ENCODE measurements at regions not wholly inside any gene's neighbourhood (a gene's known extent, or its start where the extent isn't known, plus 50 kb on each side); places are given as distances from the start of the nearest gene placed in this dataset.

DNA sequence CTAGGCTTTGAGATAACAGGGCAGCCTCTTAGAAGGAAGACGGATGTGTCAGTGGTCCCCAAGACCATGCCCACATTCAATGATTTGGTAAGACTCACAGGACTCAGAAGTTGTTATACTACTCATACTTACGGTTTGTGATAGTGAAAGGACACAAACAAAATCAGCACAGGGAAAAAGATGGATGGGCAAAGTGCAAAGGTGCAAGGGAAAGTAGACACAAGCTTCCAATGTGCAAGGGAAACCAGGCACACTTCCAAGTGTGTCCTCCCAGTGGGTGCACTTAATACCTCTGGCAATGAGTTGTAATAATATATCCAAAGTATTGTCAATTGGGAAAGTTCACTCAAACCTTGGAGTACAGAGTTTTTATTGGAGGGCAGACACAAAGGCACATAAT lies 53.8 kb upstream of the VCX start:
- FAIRE-seq: no peak
- DNase-seq (ENCODE audit: low spot score in 2 of 2): no peak

DNA sequence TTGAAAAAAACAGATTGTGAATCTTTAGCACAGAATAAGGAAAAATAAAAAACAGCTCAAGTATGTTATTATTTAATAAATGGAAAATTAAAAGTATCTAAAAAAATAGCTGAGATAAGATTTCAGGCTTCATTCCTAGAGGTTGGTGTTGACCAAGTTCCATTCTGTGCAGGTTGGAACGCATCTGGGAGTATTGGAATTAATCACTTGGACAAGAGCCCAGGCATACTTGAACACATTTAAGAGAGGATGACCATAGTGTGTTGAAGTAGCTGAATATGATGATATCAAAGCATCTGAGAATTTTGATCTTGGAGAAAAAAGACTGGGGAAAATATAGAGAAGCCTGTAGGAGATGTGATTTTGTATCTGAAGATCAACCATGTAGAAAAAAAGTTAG lies 54.6 kb upstream of the VCX start:
- no peak for DNase-seq (ENCODE audit: low spot score in 2 of 2)
- FAIRE-seq: no peak

DNA sequence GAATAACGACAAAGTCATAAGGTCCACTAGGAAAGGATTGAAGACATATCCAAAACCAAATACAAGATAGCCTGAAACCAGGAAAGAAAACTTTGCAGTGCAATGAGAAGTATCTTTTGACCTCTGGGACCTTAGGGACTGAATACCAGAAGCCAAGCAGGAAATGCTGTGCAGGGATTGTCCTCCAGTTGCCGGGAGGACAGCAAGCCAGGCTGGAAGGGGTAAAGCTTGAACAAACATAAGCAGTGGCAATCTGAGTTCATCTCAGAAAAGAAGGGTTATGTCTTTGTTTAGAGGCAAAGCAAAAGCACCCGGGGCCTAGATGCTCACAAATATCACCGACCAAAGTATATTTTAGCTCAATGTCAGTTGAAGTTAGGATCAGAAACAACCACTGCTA lies 55.3 kb upstream of the VCX start:
- FAIRE-seq (no peak), DNase-seq (ENCODE audit: low spot score in 2 of 2) (no peak)

DNA sequence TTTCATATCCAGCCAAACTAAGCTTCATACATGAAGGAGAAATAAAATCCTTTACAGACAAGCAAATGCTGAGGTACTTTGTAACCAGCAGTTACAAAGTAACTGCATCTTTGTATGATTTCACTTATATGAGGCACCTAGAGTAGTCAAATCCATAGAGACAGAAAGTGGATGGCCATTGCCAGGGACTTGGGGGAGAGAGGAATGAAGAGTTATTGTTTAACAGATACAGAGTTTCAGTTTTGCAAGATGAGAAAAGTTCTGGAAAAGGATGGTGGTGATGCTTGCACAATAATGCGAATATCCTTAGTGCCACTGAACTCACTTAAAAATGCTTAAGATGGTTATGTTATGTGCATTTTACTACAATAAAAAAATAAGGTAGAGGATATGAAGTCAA lies 58.4 kb upstream of the VCX start:
- no peak for DNase-seq (ENCODE audit: low spot score in 2 of 2)

DNA sequence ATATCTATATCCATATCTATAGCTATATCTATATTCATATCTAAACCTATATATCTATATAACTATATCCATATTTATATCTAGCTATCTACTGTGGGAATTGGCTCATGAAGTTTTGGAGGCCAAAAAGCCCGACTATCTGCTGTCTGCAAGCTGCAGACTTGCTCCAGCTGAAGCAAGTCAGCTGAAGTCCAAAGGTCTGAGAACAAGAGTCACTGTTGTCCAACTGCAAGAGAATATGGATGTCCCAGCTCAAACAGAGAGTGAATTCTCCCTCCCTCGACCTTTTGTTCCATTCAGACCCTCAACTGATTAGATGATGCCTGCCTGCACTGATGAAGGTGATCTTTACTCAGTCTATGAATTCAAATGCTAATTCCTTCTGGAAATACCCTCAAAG lies 63.3 kb upstream of the VCX start:
- DNase-seq (ENCODE audit: low spot score in 2 of 2): no peak
- no peak for FAIRE-seq

More for the DNA sequence above, 58.4 kb upstream of the VCX start:
- no peak for FAIRE-seq

DNA sequence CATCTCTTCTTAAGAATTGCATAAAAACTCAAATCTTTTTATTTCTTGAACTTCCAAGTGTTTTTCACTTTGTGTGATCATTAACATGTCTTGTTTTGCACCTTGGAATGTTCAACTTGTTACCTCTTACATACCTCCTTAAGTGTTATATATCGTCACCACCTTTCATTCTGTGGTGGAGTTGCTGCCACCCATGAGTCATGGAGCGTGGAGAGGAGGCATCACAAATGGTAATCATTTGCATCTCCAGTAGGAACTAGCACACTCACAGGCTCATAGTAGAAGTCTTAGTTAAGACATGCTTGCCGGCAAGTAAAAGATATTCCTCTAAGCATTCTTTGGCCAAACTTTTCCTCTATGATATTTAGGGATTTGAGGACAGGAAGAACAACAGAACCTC lies 67.0 kb upstream of the VCX start:
- no peak for FAIRE-seq
- no peak for DNase-seq (ENCODE audit: low spot score in 2 of 2)

DNA sequence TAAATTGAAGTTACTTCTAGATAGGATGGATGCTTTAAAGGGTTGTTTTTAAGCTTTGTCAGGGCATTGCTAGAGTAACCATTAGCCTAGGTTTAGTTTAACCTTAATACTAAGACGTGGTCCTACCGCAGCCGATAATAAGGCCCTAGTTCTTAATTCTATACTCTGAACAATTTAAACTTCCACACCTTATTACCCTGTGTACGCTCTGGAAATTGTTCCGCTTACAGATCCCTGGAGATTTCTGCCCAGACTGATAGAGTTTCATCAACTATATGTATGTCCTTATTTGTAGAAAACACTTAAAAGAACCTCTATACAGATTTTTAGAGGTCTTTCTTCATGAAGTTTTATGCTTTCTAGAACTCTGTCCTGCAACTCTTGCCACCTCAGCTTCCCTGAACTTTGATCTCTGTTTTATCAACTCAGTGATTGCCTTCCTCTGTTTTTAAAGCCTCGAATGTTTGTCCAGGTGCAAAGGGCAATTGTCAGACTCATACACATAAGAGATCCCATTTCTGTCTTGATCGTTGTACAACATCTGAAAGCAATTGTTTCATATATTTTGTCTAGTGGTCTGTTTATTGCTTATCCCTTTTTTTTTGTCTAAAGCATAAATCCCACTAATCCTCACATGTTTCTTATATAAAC lies 71.1 kb upstream of the VCX start:
- FAIRE-seq (no peak), DNase-seq (ENCODE audit: low spot score in 2 of 2) (no peak)

DNA sequence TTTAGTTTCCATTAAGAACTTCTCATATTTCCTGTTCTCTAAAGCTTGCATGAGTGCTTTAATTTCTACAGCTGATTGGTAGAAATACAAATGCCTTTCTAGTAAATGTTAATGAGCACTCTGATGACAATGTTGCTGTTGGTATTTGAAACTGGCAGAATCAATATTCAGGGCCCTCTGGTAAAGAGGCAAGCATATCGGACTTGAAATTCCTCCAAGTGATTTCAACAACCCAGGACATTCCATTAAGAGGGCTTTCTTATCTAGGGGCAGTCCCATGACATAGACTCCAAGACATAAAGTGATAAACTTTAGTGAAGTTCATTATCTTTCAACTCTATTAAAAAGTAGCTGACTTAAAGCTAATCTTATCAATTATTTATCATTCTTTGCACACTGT lies 83.1 kb upstream of the VCX start:
- no peak for FAIRE-seq
- no peak for DNase-seq (ENCODE audit: low spot score in 2 of 2)

DNA sequence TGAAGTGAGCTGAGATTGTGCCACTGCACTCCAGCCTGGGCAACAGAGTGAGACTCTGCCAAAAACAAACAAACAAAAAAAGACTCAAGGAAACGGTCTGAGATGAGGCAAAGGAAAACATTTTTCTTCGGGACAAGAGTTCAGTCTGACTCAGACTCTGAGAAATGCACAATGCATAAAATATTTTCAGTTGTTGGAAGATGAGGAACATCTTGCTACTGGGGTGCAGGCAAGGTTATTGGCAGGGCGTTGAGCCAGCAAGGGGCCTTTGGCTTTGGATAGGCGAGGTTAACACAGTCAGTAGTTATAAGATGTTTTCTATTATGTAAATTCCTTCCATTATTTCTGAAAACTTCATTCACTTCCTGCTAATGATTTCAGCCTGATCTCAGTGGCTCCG lies 96.1 kb upstream of the VCX start:
- DNase-seq (ENCODE audit: low spot score in 2 of 2) (no peak), FAIRE-seq (no peak)

DNA sequence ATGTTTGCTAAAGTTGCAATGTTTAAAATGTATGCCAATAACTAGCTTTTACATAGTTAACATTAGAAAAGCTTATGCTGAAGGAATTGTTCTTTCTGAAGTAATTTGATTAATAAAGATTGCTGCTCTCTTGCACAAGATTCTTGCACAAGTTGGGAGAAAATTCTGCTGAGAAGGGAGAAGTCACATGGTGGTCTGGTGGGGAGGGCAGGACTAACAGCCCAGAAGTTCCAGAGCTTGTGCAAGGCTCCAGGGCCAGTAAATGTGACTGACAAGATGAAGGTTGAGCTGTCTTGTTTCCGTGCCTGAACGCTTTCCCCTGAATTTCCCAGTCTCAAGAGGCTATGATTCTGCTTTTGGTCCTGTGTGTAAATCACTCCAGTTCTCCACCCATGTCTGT lies 112.9 kb upstream of the VCX start:
- FAIRE-seq (no peak), DNase-seq (ENCODE audit: low spot score in 2 of 2) (no peak)

DNA sequence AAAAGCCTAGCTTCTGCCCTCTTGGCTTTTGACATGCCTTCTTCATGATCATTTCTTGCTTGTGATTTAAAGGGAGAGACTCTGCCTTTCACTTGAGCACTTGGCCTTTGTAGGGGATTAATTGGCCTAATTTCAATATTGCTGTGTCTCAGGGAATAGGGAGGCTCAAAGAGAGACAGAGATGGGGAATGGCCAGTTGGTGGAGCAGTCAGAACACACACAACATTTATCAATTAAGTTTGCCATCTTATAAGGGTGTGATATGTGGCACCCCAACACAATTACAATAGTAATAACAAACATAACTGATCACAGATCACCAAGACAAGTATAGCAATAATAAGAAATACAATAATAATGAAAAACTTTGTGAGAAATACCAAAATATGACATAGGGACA lies 122.5 kb upstream of the VCX start:
- no peak for FAIRE-seq
- no peak for DNase-seq (ENCODE audit: low spot score in 2 of 2)

DNA sequence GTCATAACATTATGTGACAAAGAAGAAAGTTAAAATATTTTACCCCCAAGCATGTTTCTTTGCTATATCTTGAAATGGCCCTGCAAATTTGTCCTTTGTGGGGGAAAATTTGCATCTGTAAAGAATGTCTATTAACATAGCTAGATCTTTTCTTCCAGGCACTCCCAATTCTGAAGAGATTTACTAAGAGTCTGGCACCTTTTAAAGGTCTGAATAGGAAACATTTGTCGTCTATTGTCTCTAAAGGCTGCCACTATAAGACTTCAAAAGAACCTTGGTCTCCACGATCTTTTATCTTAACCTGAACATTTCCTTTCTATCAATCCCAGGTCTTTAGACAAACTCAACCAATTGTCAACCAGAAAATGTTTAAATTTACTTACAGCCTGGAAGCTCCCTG lies 128.6 kb upstream of the VCX start:
- DNase-seq (ENCODE audit: low spot score in 2 of 2) (no peak), FAIRE-seq (no peak)

DNA sequence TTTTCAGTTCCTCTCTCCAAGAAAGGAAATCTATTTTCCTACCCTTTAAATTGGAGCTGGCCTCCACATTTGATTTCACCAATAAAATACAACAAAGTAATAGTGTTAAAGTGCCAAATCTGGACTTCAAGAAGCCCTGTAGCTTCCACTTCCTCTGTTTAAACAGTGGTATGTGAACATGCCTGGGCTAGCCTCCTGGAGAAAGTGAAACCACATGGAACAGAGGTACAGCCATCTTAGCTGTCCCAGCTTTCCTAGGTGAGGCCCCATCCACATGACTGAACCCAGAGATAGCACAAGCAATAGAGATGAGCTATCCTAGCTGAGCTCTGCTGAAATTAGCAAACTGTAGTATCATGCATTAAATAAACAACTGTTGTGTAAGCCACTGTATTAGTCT lies 131.8 kb upstream of the VCX start:
- FAIRE-seq (no peak), DNase-seq (ENCODE audit: low spot score in 2 of 2) (no peak)

DNA sequence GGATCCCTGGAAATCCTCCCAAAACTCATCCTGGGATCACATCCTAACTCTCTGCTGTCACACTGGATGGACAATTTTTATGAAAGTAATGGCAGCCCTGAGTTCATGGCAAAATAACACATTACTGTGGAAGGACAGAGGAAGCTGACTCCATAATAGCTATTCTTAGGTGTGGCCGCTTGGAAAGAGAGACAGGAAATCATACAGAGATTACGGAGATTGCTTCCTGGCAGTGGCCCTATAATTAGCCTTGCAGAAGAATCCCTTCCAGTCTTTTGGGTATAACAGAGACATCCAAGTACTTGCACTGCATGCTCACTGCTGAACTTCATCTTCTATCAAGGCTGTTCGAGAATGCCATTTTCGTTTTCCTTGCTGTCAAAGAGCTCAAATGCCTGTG lies 133.1 kb upstream of the VCX start:
- FAIRE-seq (no peak), DNase-seq (ENCODE audit: low spot score in 2 of 2) (no peak)

DNA sequence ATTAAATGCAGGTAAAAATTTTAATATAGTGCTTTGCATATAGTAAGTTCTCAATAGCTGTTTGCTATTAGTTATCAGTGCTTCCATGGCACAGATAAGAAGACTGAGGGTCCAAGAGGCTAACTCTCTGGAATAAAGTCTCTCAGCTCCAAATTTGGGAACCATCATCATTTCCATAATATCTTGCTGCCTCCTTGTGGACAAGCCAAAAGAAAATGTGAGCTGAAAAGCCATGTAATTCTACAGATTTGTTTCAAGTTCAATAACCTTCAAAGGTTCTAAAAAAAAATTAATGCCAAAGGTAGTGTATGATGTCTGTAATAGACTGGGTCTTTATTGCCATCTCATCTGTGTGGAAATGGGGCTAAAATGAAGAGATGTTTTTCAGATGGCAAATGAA lies 136.9 kb upstream of the VCX start:
- FAIRE-seq: no peak
- DNase-seq (ENCODE audit: low spot score in 2 of 2): peak in 1 of 2 donors; percentile 2

DNA sequence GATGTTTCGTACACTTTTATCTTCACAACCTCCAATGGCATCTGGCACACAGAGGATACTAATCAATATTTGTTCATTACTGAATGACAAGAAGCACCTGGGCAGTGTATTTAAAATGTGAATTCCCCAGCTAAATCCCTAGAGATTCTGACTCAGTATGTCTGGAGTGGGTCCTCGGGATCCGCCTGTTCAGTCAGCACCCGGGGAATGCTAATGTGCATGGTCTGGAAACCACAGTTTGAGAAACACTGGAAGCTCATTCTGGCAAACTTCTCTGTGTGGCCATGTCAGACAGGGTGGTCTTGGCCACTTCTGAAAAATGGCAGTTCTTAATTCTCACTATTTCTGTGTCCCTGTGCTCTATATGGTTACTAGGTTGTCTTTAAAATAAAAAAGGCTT lies 138.8 kb upstream of the VCX start:
- no peak for DNase-seq (ENCODE audit: low spot score in 2 of 2)
- FAIRE-seq: no peak

DNA sequence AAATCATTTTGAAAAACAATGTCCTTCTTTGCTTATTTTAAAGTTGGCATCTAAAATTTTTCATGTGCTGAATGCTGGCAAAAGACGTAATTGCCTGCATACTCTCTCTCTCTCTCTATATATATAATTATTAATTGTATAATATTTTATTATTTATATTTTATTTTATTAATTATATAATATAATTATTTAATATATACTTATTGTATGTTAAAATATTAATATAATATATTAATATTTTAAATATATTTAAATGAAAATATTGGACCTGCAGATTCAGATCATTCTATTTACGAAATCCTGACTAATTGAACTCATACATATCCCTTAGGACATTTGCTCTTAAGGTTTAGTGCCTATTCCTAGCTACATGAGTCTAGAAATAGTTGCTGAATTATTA lies 144.7 kb upstream of the VCX start:
- no peak for DNase-seq (ENCODE audit: low spot score in 2 of 2)
- FAIRE-seq: peak; percentile 10

DNA sequence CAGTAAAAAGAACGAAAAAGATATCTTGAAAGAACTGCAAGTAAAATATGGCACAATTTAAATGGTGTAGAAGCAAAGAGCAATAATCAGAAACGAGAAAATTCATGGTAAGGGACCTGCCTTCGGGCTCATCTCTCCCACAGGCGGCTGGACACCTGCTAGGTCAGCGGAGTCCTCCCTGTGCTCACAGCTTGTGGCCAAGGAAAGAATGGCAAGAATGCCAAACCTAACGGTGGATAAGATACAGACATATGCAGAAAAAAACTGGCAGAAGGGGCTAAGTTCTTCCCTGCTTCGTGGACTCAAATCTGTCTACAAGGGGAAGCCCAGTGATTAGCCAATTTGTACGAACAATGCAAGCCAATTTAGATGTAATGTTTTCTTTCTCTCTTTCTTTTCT lies 152.1 kb upstream of the VCX start:
- DNase-seq (ENCODE audit: low spot score in 2 of 2): no peak
- FAIRE-seq: no peak

DNA sequence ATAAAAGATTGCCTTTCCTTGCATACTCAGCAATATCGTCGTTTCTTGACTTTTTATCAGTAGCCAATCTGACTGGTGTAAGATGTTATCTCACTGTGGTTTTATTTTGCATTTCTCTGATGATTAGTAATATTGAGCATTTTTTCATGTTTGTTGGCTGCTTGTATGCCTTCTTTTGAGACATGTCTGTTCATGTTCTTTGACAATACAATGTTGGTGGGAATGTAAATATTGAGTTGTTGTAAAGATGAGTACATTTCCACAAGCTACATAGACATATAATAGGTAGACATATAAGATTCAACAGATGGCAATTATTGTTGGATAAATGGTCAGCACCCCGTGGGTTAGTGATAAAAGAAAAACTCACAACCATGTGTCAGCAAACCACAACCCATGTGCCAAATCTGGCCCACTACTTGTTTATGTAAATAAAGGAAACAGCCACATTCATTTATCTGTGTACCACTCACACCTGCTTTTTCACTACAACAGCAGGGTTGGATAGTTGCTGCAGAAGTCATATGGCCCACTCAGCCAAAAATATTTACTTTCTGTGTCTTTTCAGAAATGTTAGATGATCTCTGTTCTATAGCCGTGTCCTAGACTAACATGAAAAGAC lies 153.1 kb upstream of the VCX start:
- FAIRE-seq: no peak
- no peak for DNase-seq (ENCODE audit: low spot score in 2 of 2)

DNA sequence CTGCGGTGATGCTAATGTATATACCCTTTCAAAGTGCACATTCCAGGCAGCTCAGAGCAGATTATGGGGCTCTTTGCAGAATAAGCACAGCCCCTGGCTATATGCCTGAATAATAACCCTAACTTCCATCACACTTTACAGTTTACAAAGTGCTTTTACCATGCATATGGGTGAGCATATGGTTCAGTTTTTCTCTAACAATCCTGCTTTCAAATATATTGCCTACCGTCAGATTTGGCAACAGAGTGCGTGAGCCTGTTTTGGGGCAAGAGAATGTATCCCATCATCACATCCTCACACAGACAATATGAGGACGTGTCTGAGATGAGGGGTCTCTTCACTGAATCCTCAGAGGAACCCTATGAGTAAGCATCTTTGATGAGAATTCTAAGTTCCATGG lies 162.8 kb upstream of the VCX start:
- no peak for FAIRE-seq
- DNase-seq (ENCODE audit: low spot score in 2 of 2): no peak

DNA sequence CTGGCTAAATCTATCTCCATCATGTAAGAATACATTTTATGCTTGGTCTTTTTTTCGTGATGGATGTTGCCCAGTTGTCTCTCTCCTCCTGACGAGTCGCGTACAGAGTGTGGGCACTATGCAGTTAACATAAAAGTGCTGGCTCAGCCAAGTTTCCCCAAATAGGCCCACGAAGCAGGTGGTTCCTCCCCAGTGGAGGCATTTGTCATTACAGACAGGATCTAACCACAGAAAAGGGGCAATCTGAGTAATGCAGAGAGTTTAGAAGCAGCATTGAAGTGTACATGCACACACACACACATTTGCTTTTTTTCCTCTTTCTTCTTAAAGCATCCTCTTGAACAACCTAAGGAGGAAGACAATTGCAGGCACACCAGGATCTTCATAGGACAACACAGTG lies 188.7 kb upstream of the VCX start:
- FAIRE-seq (no peak), DNase-seq (ENCODE audit: low spot score in 2 of 2) (no peak)

DNA sequence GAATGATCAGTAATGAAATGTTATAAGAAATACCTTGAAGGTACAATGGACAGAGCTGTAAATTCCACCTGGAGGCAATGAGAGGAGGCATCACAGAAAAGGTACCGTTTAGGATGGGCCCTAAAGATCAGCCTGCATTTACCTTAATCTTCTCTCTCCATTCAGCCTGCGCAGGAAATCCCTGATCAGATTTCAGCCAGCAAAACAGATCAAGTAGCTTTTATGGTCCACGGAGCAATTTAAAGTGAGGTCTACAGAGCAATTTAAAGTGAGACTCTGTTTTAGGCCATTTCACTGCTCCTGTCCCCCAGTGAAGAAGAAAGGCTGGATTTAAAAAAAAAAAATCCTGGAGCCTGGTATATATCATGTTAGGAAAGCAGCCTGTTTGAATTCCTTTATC lies 195.1 kb upstream of the VCX start:
- FAIRE-seq: no peak
- DNase-seq (ENCODE audit: low spot score in 2 of 2): no peak

DNA sequence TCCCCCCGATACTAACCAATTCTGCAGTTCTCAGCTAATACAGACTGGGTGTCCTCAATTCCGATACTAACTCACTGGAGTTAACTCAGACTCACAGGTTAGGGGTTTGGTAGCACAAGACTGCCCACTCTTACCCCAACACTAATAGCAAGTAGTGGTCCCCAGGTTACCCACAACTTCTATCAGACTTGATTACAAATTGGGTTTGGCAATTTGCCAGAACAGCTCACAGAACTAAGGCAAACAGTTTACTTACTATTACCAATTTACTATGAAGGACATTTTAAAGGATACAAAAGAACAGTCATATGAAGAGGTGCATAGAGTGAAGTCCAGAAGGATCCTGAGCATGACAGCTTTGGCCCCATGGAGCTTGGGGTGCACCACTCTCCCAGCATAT lies 201.8 kb upstream of the VCX start:
- no peak for FAIRE-seq
- DNase-seq (ENCODE audit: low spot score in 2 of 2): no peak

Data from frontal cortex (tissue), 3 donors.